Forelimb muscle (tissue), 1 donor: ENCODE measurements at regions not wholly inside any gene's neighbourhood (a gene's known extent, or its start where the extent isn't known, plus 50 kb on each side); places are given as distances from the start of the nearest gene placed in this dataset.

Experiments
- DNase-seq: peaks from one replicate; pipeline ENCODE4 v3.0.0-alpha.2; 2013; ENCODE audit warnings: low read depth

- DNase-seq: no peak
Measured at GRCh38 chr19:31500946-31501345, 151.7 kb upstream of the TSHZ3 start.

- DNase-seq: no peak
Measured at GRCh38 chr19:31501427-31502195, 152.4 kb upstream of the TSHZ3 start.

GRCh38 chr19:31502536-31503170 is 153.4 kb upstream of the TSHZ3 start:
- DNase-seq: no peak

GRCh38 chr19:31503211-31503610 is 154.0 kb upstream of the TSHZ3 start:
- DNase-seq: no peak

GRCh38 chr19:31504221-31504620 is 155.0 kb upstream of the TSHZ3 start:
- DNase-seq: no peak

GRCh38 chr19:31505596-31505910 is 156.3 kb upstream of the TSHZ3 start:
- no peak for DNase-seq

GRCh38 chr19:31506102-31506501 is 156.9 kb upstream of the TSHZ3 start:
- no peak for DNase-seq

GRCh38 chr19:31510635-31511034 is 161.4 kb upstream of the TSHZ3 start:
- DNase-seq: no peak

GRCh38 chr19:31511098-31511497 is 161.9 kb upstream of the TSHZ3 start:
- no peak for DNase-seq

- no peak for DNase-seq
Measured at GRCh38 chr19:31511696-31512095, 162.5 kb upstream of the TSHZ3 start.

GRCh38 chr19:31512181-31512970 is 163.1 kb upstream of the TSHZ3 start:
- no peak for DNase-seq

GRCh38 chr19:31513841-31514240 is 164.6 kb upstream of the TSHZ3 start:
- DNase-seq: no peak

- DNase-seq: no peak
Measured at GRCh38 chr19:31515931-31516330, 166.7 kb upstream of the TSHZ3 start.

GRCh38 chr19:31516756-31517155 is 167.5 kb upstream of the TSHZ3 start:
- DNase-seq: no peak

GRCh38 chr19:31517224-31518180 is 168.3 kb upstream of the TSHZ3 start:
- DNase-seq: no peak

- no peak for DNase-seq
Measured at GRCh38 chr19:31518216-31519020, 169.2 kb upstream of the TSHZ3 start.

GRCh38 chr19:31519256-31519655 is 170.0 kb upstream of the TSHZ3 start:
- no peak for DNase-seq

GRCh38 chr19:31519908-31520307 is 170.7 kb upstream of the TSHZ3 start:
- DNase-seq: no peak

- DNase-seq: no peak
Measured at GRCh38 chr19:31520633-31521032, 171.4 kb upstream of the TSHZ3 start.

GRCh38 chr19:31525610-31526147 is 176.4 kb upstream of the TSHZ3 start:
- no peak for DNase-seq

GRCh38 chr19:31527443-31527842 is 178.2 kb upstream of the TSHZ3 start:
- DNase-seq: no peak
